ENCODE measurements at regions not wholly inside any gene's neighbourhood (a gene's known extent, or its start where the extent isn't known, plus 50 kb on each side); places are given as distances from the start of the nearest gene placed in this dataset.

DNA sequence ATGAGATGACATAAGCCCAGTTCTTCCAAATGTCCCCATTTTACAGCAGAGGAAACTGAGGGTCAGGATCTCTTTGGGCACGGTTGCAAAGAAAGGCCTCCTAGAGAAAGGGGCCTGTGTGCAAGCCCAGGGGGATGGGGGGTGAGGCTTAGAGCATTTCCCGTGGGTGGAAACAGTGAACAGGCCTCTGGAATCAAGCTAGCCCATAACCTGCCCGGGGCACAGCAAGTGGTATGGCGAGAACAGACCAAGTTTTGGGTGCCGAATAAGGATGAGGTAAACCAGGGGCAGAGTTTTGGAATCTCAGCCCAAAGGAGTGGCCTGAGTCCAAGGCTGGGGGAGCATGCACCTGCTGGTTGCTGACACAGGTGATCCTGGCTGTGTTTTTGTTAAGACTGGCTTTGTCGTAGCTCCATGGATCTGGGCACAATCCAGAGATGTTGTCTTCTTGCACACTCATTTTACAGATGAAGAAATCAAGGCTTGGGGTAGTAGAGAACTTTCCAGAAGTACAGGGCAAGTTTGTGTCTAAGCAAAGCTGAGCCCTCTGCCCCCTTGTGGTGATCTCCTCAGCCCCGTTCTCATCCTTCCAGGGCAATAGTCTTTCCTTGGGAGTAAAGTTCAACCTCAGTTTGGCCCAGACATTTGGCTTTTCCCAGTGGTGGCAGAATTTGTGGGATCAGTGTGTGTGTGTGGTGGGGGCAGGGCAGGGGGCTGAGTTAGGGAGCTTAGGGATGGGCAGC, 53.5 kb upstream of the MYEOV start:
- H3K4me3 ChIP-seq (ENCODE audit: low read depth, low read length, poor library complexity, severe bottlenecking) = no peak overlapping the region
- no peak overlapping the region for H2AFZ ChIP-seq (ENCODE audit: low read length)
- no peaks in the 10 kb centered on the region for H4K20me1 ChIP-seq (ENCODE audit: insufficient read depth, low read length)
- TF ChIP-seq, protein P1, sequence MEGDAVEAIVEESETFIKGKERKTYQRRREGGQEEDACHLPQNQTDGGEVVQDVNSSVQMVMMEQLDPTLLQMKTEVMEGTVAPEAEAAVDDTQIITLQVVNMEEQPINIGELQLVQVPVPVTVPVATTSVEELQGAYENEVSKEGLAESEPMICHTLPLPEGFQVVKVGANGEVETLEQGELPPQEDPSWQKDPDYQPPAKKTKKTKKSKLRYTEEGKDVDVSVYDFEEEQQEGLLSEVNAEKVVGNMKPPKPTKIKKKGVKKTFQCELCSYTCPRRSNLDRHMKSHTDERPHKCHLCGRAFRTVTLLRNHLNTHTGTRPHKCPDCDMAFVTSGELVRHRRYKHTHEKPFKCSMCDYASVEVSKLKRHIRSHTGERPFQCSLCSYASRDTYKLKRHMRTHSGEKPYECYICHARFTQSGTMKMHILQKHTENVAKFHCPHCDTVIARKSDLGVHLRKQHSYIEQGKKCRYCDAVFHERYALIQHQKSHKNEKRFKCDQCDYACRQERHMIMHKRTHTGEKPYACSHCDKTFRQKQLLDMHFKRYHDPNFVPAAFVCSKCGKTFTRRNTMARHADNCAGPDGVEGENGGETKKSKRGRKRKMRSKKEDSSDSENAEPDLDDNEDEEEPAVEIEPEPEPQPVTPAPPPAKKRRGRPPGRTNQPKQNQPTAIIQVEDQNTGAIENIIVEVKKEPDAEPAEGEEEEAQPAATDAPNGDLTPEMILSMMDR (conservative IDR thresholded peaks at IDR 0.05; ENCODE audit: low read length) = peak; percentile 56
- TF ChIP-seq EZH2phosphoT487 (IDR thresholded peaks at IDR 0.05; ENCODE audit: borderline replicate concordance, low read depth, low read length) = no peak
- H3K27ac ChIP-seq (ENCODE audit: low read depth, low read length, poor library complexity, severe bottlenecking) = no peak overlapping the region
- no peaks in the 10 kb centered on the region for H3K9me2 ChIP-seq (ENCODE audit: insufficient read depth, low read length)
- 0 out of 2 replicates have a peak, but pooled peaks cover 8% of the 10 kb centered on the region for H3K9me3 ChIP-seq (ENCODE audit: low read length)
- CTCF ChIA-PET (ENCODE audit: unreplicated experiment) = interaction anchor here (0.6 kb wide), 1 partner anchor 47 kb away, joined by 3 read pairs; no protein-coding TSS in a partner anchor
- no peaks in the 10 kb centered on the region for H3K79me2 ChIP-seq (ENCODE audit: insufficient read depth, low read depth, low read length)
- H3K4me2 ChIP-seq (ENCODE audit: low read length) = no peak overlapping the region
- POLR2A ChIA-PET = no interaction called here
- no peak for DNase-seq (ENCODE audit: low spot score)
- BruUV-seq (replicated peaks) = no TSS peak
- no peaks in the 10 kb centered on the region for H3K36me3 ChIP-seq (ENCODE audit: insufficient read depth, low read length)
- intact Hi-C loops (cut with micrococcal nuclease; ENCODE audit: unreplicated experiment) = no loop called here
- H3K4me1 ChIP-seq (ENCODE audit: insufficient read depth, low read length, poor library complexity, severe bottlenecking) = peaks cover 10% of the 10 kb centered on the region

DNA sequence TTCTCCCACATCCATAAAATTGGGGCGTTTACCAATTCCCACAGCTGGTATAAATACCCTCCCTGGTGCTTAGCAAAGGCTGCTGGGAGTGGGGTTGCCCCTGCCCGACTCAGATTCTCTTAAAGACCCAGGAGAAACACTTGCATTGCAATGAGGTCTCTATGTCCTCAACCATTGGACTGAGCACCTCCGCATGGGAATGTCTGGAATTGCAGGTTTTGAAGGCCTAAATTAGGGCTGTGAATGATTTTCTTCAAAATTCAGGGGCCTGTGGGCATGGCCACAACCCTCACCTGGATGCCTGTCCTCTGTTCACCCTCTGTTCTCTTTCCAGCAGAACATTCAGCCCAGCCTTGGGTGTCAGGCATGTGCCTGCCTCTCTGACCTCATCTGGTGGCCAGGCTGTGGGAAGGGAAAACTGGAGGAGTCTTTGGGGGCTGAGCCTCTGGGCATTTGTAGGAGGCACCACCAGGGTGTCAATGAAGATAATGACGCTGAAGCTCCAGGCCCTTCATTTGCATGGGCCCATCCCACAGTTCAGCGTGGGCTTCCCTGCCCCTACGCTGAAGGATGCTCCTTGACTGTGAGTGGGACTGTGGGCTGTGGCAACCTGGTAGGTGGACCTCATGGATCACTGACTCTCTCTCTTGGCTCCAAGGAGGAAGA, 52.7 kb upstream of the MYEOV start:
- no peak overlapping the region for H3K4me2 ChIP-seq (ENCODE audit: low read length)
- ChIA-PET POLR2A (no interaction called here), CTCF (ENCODE audit: unreplicated experiment) (no interaction called here)
- TF ChIP-seq, protein P1 (conservative IDR thresholded peaks at IDR 0.05; ENCODE audit: low read length) = no peak
- no peak for TF ChIP-seq EZH2phosphoT487 (IDR thresholded peaks at IDR 0.05; ENCODE audit: borderline replicate concordance, low read depth, low read length)
- H3K4me1 ChIP-seq (ENCODE audit: insufficient read depth, low read length, poor library complexity, severe bottlenecking) = peaks cover 10% of the 10 kb centered on the region
- 0 out of 2 replicates have a peak, but pooled peaks cover 8% of the 10 kb centered on the region for H3K9me3 ChIP-seq (ENCODE audit: low read length)
- no peaks in the 10 kb centered on the region for H3K79me2 ChIP-seq (ENCODE audit: insufficient read depth, low read depth, low read length)
- peak overlapping the region; percentile 99; the same call in 1 of the 2 replicates for H2AFZ ChIP-seq (ENCODE audit: low read length)
- no peak overlapping the region for H3K4me3 ChIP-seq (ENCODE audit: low read depth, low read length, poor library complexity, severe bottlenecking)
- intact Hi-C loops (cut with micrococcal nuclease; ENCODE audit: unreplicated experiment) = no loop called here
- H3K9me2 ChIP-seq (ENCODE audit: insufficient read depth, low read length) = no peaks in the 10 kb centered on the region
- no peak overlapping the region for H3K27ac ChIP-seq (ENCODE audit: low read depth, low read length, poor library complexity, severe bottlenecking)
- no peaks in the 10 kb centered on the region for H4K20me1 ChIP-seq (ENCODE audit: insufficient read depth, low read length)
- no TSS peak for BruUV-seq (replicated peaks)
- no peaks in the 10 kb centered on the region for H3K36me3 ChIP-seq (ENCODE audit: insufficient read depth, low read length)
- DNase-seq (ENCODE audit: low spot score) = no peak

DNA sequence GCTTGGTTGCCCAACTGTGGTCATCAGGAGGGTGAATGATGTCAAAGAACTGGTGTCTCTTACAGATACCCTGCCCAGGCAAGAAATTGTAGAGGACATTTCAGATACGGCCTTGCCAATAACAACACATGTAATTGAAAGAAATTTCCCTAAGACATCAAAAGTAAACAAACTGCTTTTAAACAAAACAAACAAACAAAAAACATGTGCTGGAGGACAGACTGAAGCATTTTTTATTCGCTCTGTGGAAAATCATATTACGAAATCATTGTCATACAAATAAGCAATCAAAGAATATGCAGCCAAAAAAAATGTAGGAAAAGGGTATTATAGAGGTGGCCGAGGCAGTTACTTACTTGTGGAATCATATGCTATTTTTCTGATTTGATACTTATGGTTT, 52.1 kb upstream of the MYEOV start:
- H3K79me2 ChIP-seq (ENCODE audit: insufficient read depth, low read depth, low read length) = no peaks in the 10 kb centered on the region
- no peak overlapping the region for H3K27ac ChIP-seq (ENCODE audit: low read depth, low read length, poor library complexity, severe bottlenecking)
- POLR2A ChIA-PET = interaction anchor here (0.5 to 0.6 kb wide), 2 partner anchors 346 to 438 kb away, joined by 3 read pairs; no protein-coding TSS in a partner anchor
- no peak for TF ChIP-seq EZH2phosphoT487 (IDR thresholded peaks at IDR 0.05; ENCODE audit: borderline replicate concordance, low read depth, low read length)
- TF ChIP-seq, protein P1 (conservative IDR thresholded peaks at IDR 0.05; ENCODE audit: low read length) = no peak
- 0 out of 2 replicates have a peak overlapping the region, but pooled peaks have one; percentile 43 for H3K4me2 ChIP-seq (ENCODE audit: low read length)
- BruUV-seq (replicated peaks) = no TSS peak
- H2AFZ ChIP-seq (ENCODE audit: low read length) = peak overlapping the region; percentile 99
- no peak overlapping the region for H3K4me3 ChIP-seq (ENCODE audit: low read depth, low read length, poor library complexity, severe bottlenecking)
- H3K9me3 ChIP-seq (ENCODE audit: low read length) = 0 out of 2 replicates have a peak, but pooled peaks cover 8% of the 10 kb centered on the region
- CTCF ChIA-PET (ENCODE audit: unreplicated experiment) = no interaction called here
- intact Hi-C loops (cut with micrococcal nuclease; ENCODE audit: unreplicated experiment) = no loop called here
- no peak for DNase-seq (ENCODE audit: low spot score)
- no peaks in the 10 kb centered on the region for H3K9me2 ChIP-seq (ENCODE audit: insufficient read depth, low read length)
- H3K4me1 ChIP-seq (ENCODE audit: insufficient read depth, low read length, poor library complexity, severe bottlenecking) = peaks cover 10% of the 10 kb centered on the region
- no peaks in the 10 kb centered on the region for H3K36me3 ChIP-seq (ENCODE audit: insufficient read depth, low read length)
- no peaks in the 10 kb centered on the region for H4K20me1 ChIP-seq (ENCODE audit: insufficient read depth, low read length)
